CD4-positive, alpha-beta T cell (primary cell): ENCODE measurements at regions not wholly inside any gene's neighbourhood (a gene's known extent, or its start where the extent isn't known, plus 50 kb on each side); places are given as distances from the start of the nearest gene placed in this dataset.

Experiments
- ATAC-seq: fragments of 200-7000 bp; cut with Tn5 transposase; one replicate; pipeline ENCODE4 v1.10.0; 2022; ENCODE audit warnings: mild to moderate bottlenecking; ENCODE audit not compliant: poor library complexity
- CTCF ChIA-PET: fragments of 350-600 bp; sonication (Branson Sonifier 250); formaldehyde crosslinking; loops from one replicate; lab custom pipeline; 2021; ENCODE audit warnings: antibody characterized with exemption, inconsistent platforms; lab: Charles Lee
- POLR2A ChIA-PET: fragments of 350-600 bp; sonication (Branson Sonifier 250); formaldehyde crosslinking; loops from one replicate; lab custom pipeline; 2021; ENCODE audit warnings: antibody characterized with exemption, inconsistent platforms; lab: Charles Lee
- DNase-seq, 14 experiments: peaks; one replicate each; pipeline ENCODE4 v3.0.0-alpha.2; 2013 to 2020; ENCODE audit warnings: mixed read lengths in 2 of 14
- H3K27ac ChIP-seq, 2 donors: one replicate each; pipeline versions ENCODE4 v1.5.1 to v1.7.0; 2013; ENCODE audit warnings: low read length in 2 of 2, low read depth in 1 of 2, mild to moderate bottlenecking in 1 of 2
- H3K27me3 ChIP-seq, 2 experiments: 1 replicate in 1 of 2; 2 replicates in 1 of 2; pipeline versions ENCODE4 v1.6.1 to v1.7.0; 2013; ENCODE audit warnings: low read length in 2 of 2, control low read depth in 1 of 2, mild to moderate bottlenecking in 1 of 2, moderate library complexity in 1 of 2; ENCODE audit not compliant: insufficient read depth in 2 of 2, control insufficient read depth in 1 of 2
- H3K36me3 ChIP-seq: one replicate; pipeline ENCODE4 v1.6.1; 2013; ENCODE audit warnings: low read length, control low read depth; ENCODE audit not compliant: insufficient read depth
- H3K4me1 ChIP-seq: one replicate; pipeline ENCODE4 v1.6.1; 2013; ENCODE audit warnings: low read length, control low read depth; ENCODE audit not compliant: insufficient read depth
- H3K4me3 ChIP-seq: one replicate; pipeline ENCODE4 v1.5.1; 2013; ENCODE audit warnings: mild to moderate bottlenecking, low read length, moderate library complexity
- H3K9me3 ChIP-seq, 2 experiments: 1 replicate in 1 of 2; 2 replicates in 1 of 2; pipeline versions ENCODE4 v1.6.1 to v1.7.0; 2013; ENCODE audit warnings: low read length in 2 of 2, mild to moderate bottlenecking in 2 of 2, control low read depth in 1 of 2, moderate library complexity in 1 of 2; ENCODE audit not compliant: control insufficient read depth in 1 of 2, insufficient read depth in 1 of 2
- H3K27ac Mint-ChIP-seq: one replicate; pipeline ENCODE4 v1.8.0; 2020; ENCODE audit warnings: mixed read lengths
- H3K27me3 Mint-ChIP-seq: one replicate; pipeline ENCODE4 v1.8.0; 2021; ENCODE audit warnings: mixed read lengths
- H3K36me3 Mint-ChIP-seq: one replicate; pipeline ENCODE4 v1.8.0; 2021; ENCODE audit warnings: low read depth, mixed read lengths
- H3K4me1 Mint-ChIP-seq: one replicate; pipeline ENCODE4 v1.8.0; 2021; ENCODE audit warnings: low read depth, mixed read lengths
- H3K4me3 Mint-ChIP-seq: one replicate; pipeline ENCODE4 v1.8.0; 2020; ENCODE audit warnings: mild to moderate bottlenecking, mixed read lengths
- H3K9me3 Mint-ChIP-seq: one replicate; pipeline ENCODE4 v1.8.0; 2020; ENCODE audit warnings: mixed read lengths
- CTCF ChIP-seq: fragments of 200-600 bp; IDR thresholded peaks from one replicate; pipeline ENCODE4 v1.8.0; 2022; ENCODE audit warnings: antibody characterized with exemption, mild to moderate bottlenecking
- intact Hi-C, 2 experiments: fragments of 100-400 bp; cut with DNase I in 1 of 2; cut with micrococcal nuclease in 1 of 2; formaldehyde crosslinking; loops; one replicate each; pipeline versions ENCODE4 v1.15.1 to v1.9.0; 2023 to 2025; cut with DNase I, micrococcal nuclease

GRCh38 chr5:62964428-62964827, 385.8 kb downstream of the LRRC70 start:
- H3K4me3 Mint-ChIP-seq: no peak overlapping the region
- Histone ChIP-seq H3K36me3 (no peaks in the 10 kb centered on the region), H3K9me3 (peaks cover 6 to 13% of the 10 kb centered on the region in 2 experiments), H3K4me3 (no peak overlapping the region), H3K27me3 (no peaks in the 10 kb centered on the region), H3K27ac (no peak overlapping the region), H3K4me1 (no peaks in the 10 kb centered on the region)
- DNase-seq (no peak), ATAC-seq (no peak)
- no peaks in the 10 kb centered on the region for H3K36me3 Mint-ChIP-seq
- H3K9me3 Mint-ChIP-seq: peaks cover 24% of the 10 kb centered on the region
- CTCF ChIA-PET: no interaction called here
- POLR2A ChIA-PET: no interaction called here
- H3K4me1 Mint-ChIP-seq: no peaks in the 10 kb centered on the region
- intact Hi-C loops: no loop called here
- TF ChIP-seq CTCF: no peak
- no peak overlapping the region for H3K27ac Mint-ChIP-seq
- H3K27me3 Mint-ChIP-seq: no peaks in the 10 kb centered on the region

- H3K9me3 ChIP-seq: peaks cover 6 to 12% of the 10 kb centered on the region in 2 experiments
- intact Hi-C loops: no loop called here
- TF ChIP-seq CTCF: no peak
- H3K36me3 Mint-ChIP-seq: no peaks in the 10 kb centered on the region
- POLR2A ChIA-PET: no interaction called here
- H3K27me3 Mint-ChIP-seq: peaks cover 5% of the 10 kb centered on the region
- no peak overlapping the region for H3K4me3 Mint-ChIP-seq
- no peaks in the 10 kb centered on the region for H3K4me1 ChIP-seq
- no peaks in the 10 kb centered on the region for H3K36me3 ChIP-seq
- H3K4me3 ChIP-seq: no peak overlapping the region
- H3K9me3 Mint-ChIP-seq: peaks cover 23% of the 10 kb centered on the region
- no peak overlapping the region for H3K27ac Mint-ChIP-seq
- no peak for ATAC-seq
- H3K4me1 Mint-ChIP-seq: no peaks in the 10 kb centered on the region
- no peak overlapping the region for H3K27ac ChIP-seq
- no peak for DNase-seq
- H3K27me3 ChIP-seq: no peaks in the 10 kb centered on the region
- CTCF ChIA-PET: no interaction called here
Observed at GRCh38 chr5:62960781-62961180, 382.2 kb downstream of the LRRC70 start.

- Mint-ChIP-seq H3K27ac (no peak overlapping the region), H3K9me3 (peaks cover 5% of the 10 kb centered on the region), H3K4me1 (no peaks in the 10 kb centered on the region), H3K36me3 (no peaks in the 10 kb centered on the region), H3K4me3 (no peak overlapping the region), H3K27me3 (peaks cover 5% of the 10 kb centered on the region)
- ATAC-seq (no peak), DNase-seq (no peak)
- ChIA-PET CTCF (no interaction called here), POLR2A (no interaction called here)
- Histone ChIP-seq H3K27ac (no peak overlapping the region), H3K4me1 (no peaks in the 10 kb centered on the region), H3K36me3 (no peaks in the 10 kb centered on the region), H3K4me3 (no peak overlapping the region), H3K9me3 (peaks cover 0 to 4% of the 10 kb centered on the region in 2 experiments), H3K27me3 (no peaks in the 10 kb centered on the region)
- intact Hi-C loops: no loop called here
- TF ChIP-seq CTCF: no peak
Observed at GRCh38 chr5:62956597-62956996, 378.0 kb downstream of the LRRC70 start.
